Thoracic aorta (tissue), 2 donors: ENCODE measurements at regions not wholly inside any gene's neighbourhood (a gene's known extent, or its start where the extent isn't known, plus 50 kb on each side); places are given as distances from the start of the nearest gene placed in this dataset.

Experiments used
- ATAC-seq: fragments of 150-250 bp; one replicate; pipeline ENCODE4 v1.8.0; 2017; ENCODE audit warnings: low read depth; ENCODE audit not compliant: insufficient number of reproducible peaks, low FRiP score
- DNase-seq: peaks from one replicate; pipeline ENCODE4 v3.0.0-alpha.2; 2020; ENCODE audit warnings: low spot score
- H3K27ac ChIP-seq, 2 donors: fragments of 200-600 bp; sonication (generic); 1 replicate in 1 of 2; 2 replicates in 1 of 2; pipeline ENCODE4 v1.5.1; 2016; ENCODE audit warnings: mild to moderate bottlenecking in 2 of 2, moderate library complexity in 2 of 2
- H3K27me3 ChIP-seq: fragments of 200-600 bp; sonication (generic); replicated peaks from 2 replicates; pipeline ENCODE4 v1.6.0; 2016; ENCODE audit warnings: mild to moderate bottlenecking; ENCODE audit not compliant: insufficient read depth
- H3K36me3 ChIP-seq: fragments of 200-600 bp; sonication (generic); one replicate; pipeline ENCODE4 v1.5.1; 2016
- H3K4me1 ChIP-seq, 2 donors: fragments of 200-600 bp; sonication (generic); 1 replicate in 1 of 2; 2 replicates in 1 of 2; pipeline versions ENCODE4 v1.5.1 to v1.6.0; 2016; ENCODE audit warnings: low read depth in 2 of 2, mild to moderate bottlenecking in 1 of 2; ENCODE audit not compliant: control insufficient read depth in 1 of 2
- H3K4me3 ChIP-seq: fragments of 200-600 bp; sonication (generic); 2 replicates; pipeline ENCODE4 v1.5.1; 2016; ENCODE audit warnings: mild to moderate bottlenecking
- H3K9me3 ChIP-seq: fragments of 200-600 bp; sonication (generic); 2 replicates; pipeline ENCODE4 v1.5.1; 2016
- TF ChIP-seq, protein P1 (sequence below): fragments of 200-600 bp; sonication (generic); IDR thresholded peaks from one replicate; pipeline ENCODE4 v1.5.1; 2019; ENCODE audit warnings: antibody characterized with exemption

DNA sequence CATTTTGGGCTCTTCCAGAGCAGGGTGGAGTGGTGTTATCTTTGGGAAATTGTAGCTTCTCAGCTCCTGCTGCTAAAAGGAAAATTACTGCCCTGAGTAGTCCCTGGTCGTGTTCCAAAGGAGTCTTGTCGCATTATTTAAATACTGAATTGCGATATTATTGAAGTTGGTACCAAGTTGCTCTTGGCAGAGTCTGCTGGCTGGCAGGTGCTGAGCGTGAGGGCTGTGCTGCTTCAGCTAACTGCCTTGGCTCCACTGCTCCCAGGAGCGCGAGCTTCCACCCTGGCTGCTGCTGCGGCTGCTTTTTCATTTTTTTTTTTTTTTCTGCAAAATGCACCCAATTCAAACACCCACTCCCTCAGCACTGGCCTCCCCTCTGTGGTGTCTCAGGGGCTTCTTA is 289.8 kb downstream of the MAF start:
- Histone ChIP-seq H3K27me3 (no peaks in the 10 kb centered on the region), H3K9me3 (no peaks in the 10 kb centered on the region), H3K4me1 (no peaks in the 10 kb centered on the region), H3K4me3 (no peak overlapping the region), H3K36me3 (no peaks in the 10 kb centered on the region), H3K27ac (no peak overlapping the region)
- DNase-seq (no peak), ATAC-seq (no peak)
- TF ChIP-seq, protein P1, sequence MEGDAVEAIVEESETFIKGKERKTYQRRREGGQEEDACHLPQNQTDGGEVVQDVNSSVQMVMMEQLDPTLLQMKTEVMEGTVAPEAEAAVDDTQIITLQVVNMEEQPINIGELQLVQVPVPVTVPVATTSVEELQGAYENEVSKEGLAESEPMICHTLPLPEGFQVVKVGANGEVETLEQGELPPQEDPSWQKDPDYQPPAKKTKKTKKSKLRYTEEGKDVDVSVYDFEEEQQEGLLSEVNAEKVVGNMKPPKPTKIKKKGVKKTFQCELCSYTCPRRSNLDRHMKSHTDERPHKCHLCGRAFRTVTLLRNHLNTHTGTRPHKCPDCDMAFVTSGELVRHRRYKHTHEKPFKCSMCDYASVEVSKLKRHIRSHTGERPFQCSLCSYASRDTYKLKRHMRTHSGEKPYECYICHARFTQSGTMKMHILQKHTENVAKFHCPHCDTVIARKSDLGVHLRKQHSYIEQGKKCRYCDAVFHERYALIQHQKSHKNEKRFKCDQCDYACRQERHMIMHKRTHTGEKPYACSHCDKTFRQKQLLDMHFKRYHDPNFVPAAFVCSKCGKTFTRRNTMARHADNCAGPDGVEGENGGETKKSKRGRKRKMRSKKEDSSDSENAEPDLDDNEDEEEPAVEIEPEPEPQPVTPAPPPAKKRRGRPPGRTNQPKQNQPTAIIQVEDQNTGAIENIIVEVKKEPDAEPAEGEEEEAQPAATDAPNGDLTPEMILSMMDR, result no peak

DNA sequence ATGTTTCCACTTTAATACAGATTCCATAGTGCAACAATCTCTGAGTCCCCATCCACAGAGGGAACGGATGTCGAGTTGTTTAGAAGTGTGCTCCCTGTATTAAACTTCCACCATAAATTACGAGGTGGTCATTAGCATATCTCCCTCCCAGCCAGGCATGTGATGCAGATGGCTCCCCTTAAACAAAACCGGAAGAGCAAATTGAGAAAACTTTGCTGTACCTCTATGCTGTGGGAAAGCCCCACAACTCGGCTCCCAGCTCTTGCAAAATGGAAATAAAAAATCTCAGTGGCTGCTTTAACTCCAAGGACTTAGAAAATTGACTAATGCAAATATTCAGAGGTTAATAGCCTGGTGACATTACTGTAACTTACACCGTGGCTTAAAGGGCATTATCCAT is 290.9 kb downstream of the MAF start:
- H3K36me3 ChIP-seq, result no peaks in the 10 kb centered on the region
- H3K9me3 ChIP-seq, result no peaks in the 10 kb centered on the region
- no peak for ATAC-seq
- DNase-seq, result no peak
- TF ChIP-seq, protein P1, result no peak
- no peaks in the 10 kb centered on the region for H3K27me3 ChIP-seq
- no peak overlapping the region for H3K4me3 ChIP-seq
- H3K4me1 ChIP-seq, result no peaks in the 10 kb centered on the region
- no peak overlapping the region for H3K27ac ChIP-seq

DNA sequence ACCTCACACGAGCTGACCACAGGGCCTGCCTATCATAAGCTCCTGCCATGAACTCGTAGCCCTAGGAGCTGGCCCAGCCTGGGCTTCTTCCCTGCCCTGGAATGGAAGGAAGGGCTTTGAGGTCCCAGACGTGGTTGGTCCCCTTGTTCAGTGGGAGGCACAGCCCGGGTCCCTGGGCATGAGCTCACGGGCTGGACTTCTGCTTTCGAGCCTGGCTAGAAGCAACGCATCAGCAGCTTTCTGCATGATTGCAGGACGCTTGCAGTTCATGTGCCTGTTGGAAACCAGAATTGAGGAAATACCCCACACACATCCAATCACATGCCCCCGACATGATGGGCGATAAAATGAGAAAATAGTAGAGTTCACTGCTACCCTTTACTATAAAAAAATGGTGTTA is 293.3 kb downstream of the MAF start:
- Histone ChIP-seq H3K36me3 (no peaks in the 10 kb centered on the region), H3K27me3 (no peaks in the 10 kb centered on the region), H3K4me1 (no peaks in the 10 kb centered on the region), H3K27ac (no peak overlapping the region), H3K4me3 (no peak overlapping the region), H3K9me3 (no peaks in the 10 kb centered on the region)
- ATAC-seq, result no peak
- DNase-seq, result no peak
- TF ChIP-seq, protein P1, result no peak

DNA sequence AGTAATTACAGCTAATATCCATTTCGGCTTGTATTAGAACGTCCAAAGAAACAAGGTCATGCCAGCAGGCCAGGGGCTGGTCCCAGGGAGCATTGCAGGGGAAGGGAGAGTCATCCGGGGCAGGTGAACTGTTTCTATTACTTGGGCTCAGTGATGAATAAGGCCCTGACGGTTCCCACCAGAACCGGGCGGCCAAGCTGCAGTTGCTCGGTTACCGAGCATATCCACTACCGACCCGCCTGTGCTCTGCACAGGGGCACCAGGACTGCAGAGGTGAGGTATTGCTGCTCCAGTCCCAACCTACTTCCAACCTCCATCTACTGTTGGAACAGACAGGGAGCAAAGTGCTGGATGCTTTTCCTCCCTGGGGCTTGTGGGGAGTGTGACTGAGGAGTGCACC is 295.5 kb downstream of the MAF start:
- no peaks in the 10 kb centered on the region for H3K4me1 ChIP-seq
- H3K4me3 ChIP-seq, result no peak overlapping the region
- DNase-seq (no peak), ATAC-seq (no peak)
- H3K27me3 ChIP-seq, result no peaks in the 10 kb centered on the region
- no peaks in the 10 kb centered on the region for H3K36me3 ChIP-seq
- TF ChIP-seq, protein P1, result no peak
- H3K27ac ChIP-seq, result no peak overlapping the region
- H3K9me3 ChIP-seq, result no peaks in the 10 kb centered on the region

DNA sequence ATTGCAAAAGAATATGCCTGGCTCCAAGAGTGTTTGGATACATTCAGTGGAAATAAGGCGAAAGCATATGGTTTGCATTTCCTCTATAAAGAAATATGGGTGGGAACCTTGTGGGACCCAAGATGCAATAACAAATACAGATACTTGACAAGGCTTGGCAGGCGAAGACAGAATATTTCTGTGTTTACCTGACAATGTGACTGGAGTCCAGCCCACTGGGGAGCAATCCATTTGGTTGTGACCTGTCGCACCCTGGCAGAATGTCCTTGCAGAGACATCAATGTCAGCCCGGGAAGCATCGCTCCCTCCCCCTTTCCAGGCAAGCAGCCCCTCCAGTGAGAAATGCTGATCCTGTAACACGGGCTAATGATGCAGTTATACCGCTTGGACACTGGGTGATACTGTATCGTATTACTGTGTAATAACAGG is 296.6 kb downstream of the MAF start:
- DNase-seq, result no peak

More for the DNA sequence above, 296.6 kb downstream of the MAF start:
- no peaks in the 10 kb centered on the region for H3K9me3 ChIP-seq
- H3K4me3 ChIP-seq, result no peak overlapping the region
- no peaks in the 10 kb centered on the region for H3K4me1 ChIP-seq
- TF ChIP-seq, protein P1, result no peak
- H3K27me3 ChIP-seq, result no peaks in the 10 kb centered on the region
- H3K27ac ChIP-seq, result no peak overlapping the region
- ATAC-seq, result no peak
- no peaks in the 10 kb centered on the region for H3K36me3 ChIP-seq
